Spleen (tissue), 11 donors: ENCODE measurements at regions not wholly inside any gene's neighbourhood (a gene's known extent, or its start where the extent isn't known, plus 50 kb on each side); places are given as distances from the start of the nearest gene placed in this dataset.
A peak's percentile ranks its signal among the peaks of the same experiment; 100 is the strongest.

Experiments
- DNase-seq: peaks from one replicate; pipeline ENCODE4 v3.0.0-alpha.2; 2020
- H3K27ac ChIP-seq, 8 donors: fragments of 200-600 bp; sonication (generic) in 7 of 8; 1 replicate in 4 of 8; 2 replicates in 4 of 8; pipeline versions ENCODE4 v1.5.0 to v1.8.0; 2016 to 2021; ENCODE audit warnings: inconsistent platforms in 4 of 8, mild to moderate bottlenecking in 4 of 8, moderate library complexity in 1 of 8
- H3K27me3 ChIP-seq, 7 donors: fragments of 200-600 bp; sonication (generic) in 6 of 7; replicated peaks in 1 of 7; 1 replicate in 4 of 7; 2 replicates in 3 of 7; pipeline versions ENCODE4 v1.5.0 to v1.8.0; 2016 to 2021; ENCODE audit warnings: inconsistent platforms in 3 of 7, mild to moderate bottlenecking in 1 of 7
- H3K36me3 ChIP-seq, 6 donors: fragments of 200-600 bp; sonication (generic) in 5 of 6; 1 replicate in 4 of 6; 2 replicates in 2 of 6; pipeline versions ENCODE4 v1.5.0 to v1.8.0; 2016 to 2021; ENCODE audit warnings: inconsistent platforms in 2 of 6
- H3K4me1 ChIP-seq, 6 donors: fragments of 200-600 bp; sonication (generic) in 5 of 6; 1 replicate in 3 of 6; 2 replicates in 3 of 6; pipeline versions ENCODE4 v1.5.0 to v1.8.0; 2016 to 2021; ENCODE audit warnings: inconsistent platforms in 3 of 6
- H3K4me3 ChIP-seq, 8 donors: fragments of 200-600 bp; sonication (generic) in 7 of 8; 1 replicate in 4 of 8; 2 replicates in 4 of 8; pipeline versions ENCODE4 v1.5.0 to v1.8.0; 2016 to 2021; ENCODE audit warnings: inconsistent platforms in 4 of 8, mild to moderate bottlenecking in 4 of 8, moderate library complexity in 2 of 8
- H3K9me3 ChIP-seq, 8 donors: fragments of 200-600 bp; sonication (generic) in 7 of 8; 1 replicate in 4 of 8; 2 replicates in 4 of 8; pipeline versions ENCODE4 v1.5.0 to v1.8.0; 2016 to 2021; ENCODE audit warnings: inconsistent platforms in 4 of 8
- CTCF ChIP-seq, 11 experiments: fragments of 200-600 bp in 7 of 11; fragments of 450-650 bp in 4 of 11; sonication (generic) in 4 of 11; IDR thresholded peaks in 8 of 11; conservative IDR thresholded peaks in 3 of 11; 1 replicate in 7 of 11; 2 replicates in 4 of 11; pipeline versions ENCODE4 v1.4.0 to v1.8.0; 2016 to 2021; ENCODE audit warnings: antibody characterized with exemption in 11 of 11, inconsistent platforms in 4 of 11, mild to moderate bottlenecking in 1 of 11
- POLR2A ChIP-seq, 3 donors: fragments of 450-650 bp; IDR thresholded peaks; one replicate each; pipeline ENCODE4 v1.5.1; 2017; ENCODE audit warnings: antibody characterized with exemption in 3 of 3, mild to moderate bottlenecking in 1 of 3
- POLR2AphosphoS5 ChIP-seq, 3 donors: sonication (generic); formaldehyde crosslinking; IDR thresholded peaks; one replicate each; pipeline ENCODE4 v1.5.1; 2017; ENCODE audit warnings: antibody characterized with exemption in 3 of 3
- WGBS, 5 donors: extraction: QIAGEN DNeasy Blood & Tissue Kit in 3 of 5; methylation state at CpG; one replicate each; pipeline versions ENCODE4 v1.1.5 to v1.1.7; 2013 to 2018; 5-methylcytosine and 5-hydroxymethylcytosine counted together
- intact Hi-C: fragments of 100-400 bp; cut with DNase I; formaldehyde crosslinking; loops from one replicate; pipeline ENCODE4 v1.15.0; 2023; ENCODE audit warnings: low total_unique reads
- donor health status: healthy with polysubstance abuse.
- donor health status: DM: no; HTN: no; CAD: no; lungs with moderate emphysema.
- donor health status: DM: no; HTN: no; CAD: no.
- donor health status: Bipolar disorder and iron deficiency.
- donor health status: healthy.
- donor health status: DM: no; HTN: no; CAD: no.
- donor health status: DM: yes; HTN: yes; CAD: no.

DNA sequence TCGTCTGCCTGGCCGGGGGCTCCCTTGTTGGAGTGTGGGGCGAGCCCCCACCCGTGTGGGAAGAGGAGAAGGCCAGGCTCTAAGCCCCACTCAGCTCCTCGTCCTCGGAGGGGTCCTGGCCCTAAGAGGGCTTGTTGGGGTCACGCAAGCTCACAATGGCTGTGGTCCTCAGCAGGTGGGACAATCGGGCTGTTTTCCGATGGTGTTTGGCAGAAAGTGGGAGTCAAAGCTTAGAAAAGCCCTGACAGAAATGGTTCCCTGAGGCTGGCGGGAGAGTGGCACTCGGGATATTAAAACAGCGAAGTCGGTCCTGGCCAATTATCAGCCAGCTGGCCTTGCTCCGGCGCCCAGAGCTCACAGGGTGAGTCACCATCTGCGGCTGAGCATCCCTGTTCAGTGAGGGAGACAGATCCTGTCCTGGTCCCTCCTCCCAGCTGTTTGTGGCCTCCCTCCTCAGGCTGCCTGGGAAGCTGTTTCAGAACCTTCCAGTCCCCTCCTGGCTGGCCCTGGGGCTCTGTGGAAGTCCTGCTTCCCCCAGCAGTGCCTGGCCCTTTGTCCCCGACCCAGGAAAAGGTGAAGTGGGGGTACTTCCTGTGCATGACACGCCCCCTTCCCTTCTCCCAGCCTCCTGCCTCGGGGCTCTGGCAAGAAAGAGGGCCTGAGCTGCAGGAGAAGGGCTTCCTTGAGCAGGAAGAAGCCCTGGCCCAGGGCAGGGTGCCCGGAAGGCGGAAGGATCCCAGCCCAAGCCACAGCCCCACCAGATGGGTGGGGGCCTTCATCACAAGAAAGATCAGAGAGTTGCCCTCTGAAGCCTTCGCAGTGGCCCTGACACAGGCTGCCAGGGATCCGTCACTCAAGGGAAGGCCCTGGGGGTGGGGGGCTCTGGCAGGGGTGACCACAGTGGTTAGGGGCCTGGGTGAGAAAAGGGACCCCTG, 53.6 kb upstream of the BHLHE23 start:
- no peak overlapping the region for H3K4me3 ChIP-seq
- peak; percentile 58 for DNase-seq

GRCh38 chr20:63059684-63060056, 52.9 kb upstream of the BHLHE23 start:
- peaks cover 0 to 10% (median 7%) of the 10 kb centered on the region in 6 donors for H3K4me1 ChIP-seq
- TF ChIP-seq CTCF (IDR thresholded peaks at IDR 0.05 in 8 of 11, conservative IDR thresholded peaks at IDR 0.05 in 3 of 11) (no peak), POLR2AphosphoS5 (IDR thresholded peaks at IDR 0.05) (no peak), POLR2A (IDR thresholded peaks at IDR 0.05) (no peak)
- H3K36me3 ChIP-seq = no peaks in the 10 kb centered on the region
- intact Hi-C loops = no loop called here
- no peaks in the 10 kb centered on the region for H3K9me3 ChIP-seq
- no peak for DNase-seq
- H3K4me3 ChIP-seq = no peak overlapping the region
- H3K27ac ChIP-seq = no peak overlapping the region
- WGBS, 5 donors = 86 to 88% (median 88%) methylated on average over 16 to 17 of the region's 17 CpGs
- H3K27me3 ChIP-seq = peaks cover 0 to 74% (median 47%) of the 10 kb centered on the region in 7 donors

More for the DNA sequence above, 53.6 kb upstream of the BHLHE23 start:
- Histone ChIP-seq H3K9me3 (no peaks in the 10 kb centered on the region), H3K36me3 (no peaks in the 10 kb centered on the region), H3K4me1 (peaks cover 0 to 10% (median 7%) of the 10 kb centered on the region in 6 donors), H3K27me3 (peaks cover 0 to 74% (median 54%) of the 10 kb centered on the region in 7 donors), H3K27ac (no peak overlapping the region)
- 51 to 77% (median 64%) methylated on average over 18 to 23 of the region's 23 CpGs for WGBS, 5 donors
- intact Hi-C loops = no loop called here
- no peak for TF ChIP-seq POLR2AphosphoS5 (IDR thresholded peaks at IDR 0.05)

- Histone ChIP-seq H3K9me3 (no peaks in the 10 kb centered on the region), H3K4me3 (no peak overlapping the region), H3K27me3 (peaks cover 0 to 74% (median 39%) of the 10 kb centered on the region in 7 donors), H3K27ac (no peak overlapping the region), H3K4me1 (peaks cover 0 to 10% (median 7%) of the 10 kb centered on the region in 6 donors), H3K36me3 (no peaks in the 10 kb centered on the region)
- intact Hi-C loops = no loop called here
- WGBS, 5 donors = 73 to 81% (median 75%) methylated on average over 8 to 12 of the region's 12 CpGs
- TF ChIP-seq POLR2AphosphoS5 (IDR thresholded peaks at IDR 0.05) = no peak
- TF ChIP-seq POLR2A (IDR thresholded peaks at IDR 0.05) = no peak
- no peak for TF ChIP-seq CTCF (IDR thresholded peaks at IDR 0.05 in 8 of 11, conservative IDR thresholded peaks at IDR 0.05 in 3 of 11)
- peak; percentile 58 for DNase-seq
These were observed 52.1 kb upstream of the BHLHE23 start for GRCh38 chr20:63058696-63059335.

- H3K36me3 ChIP-seq = no peaks in the 10 kb centered on the region
- TF ChIP-seq CTCF (IDR thresholded peaks at IDR 0.05 in 8 of 11, conservative IDR thresholded peaks at IDR 0.05 in 3 of 11) (no peak), POLR2AphosphoS5 (IDR thresholded peaks at IDR 0.05) (no peak), POLR2A (IDR thresholded peaks at IDR 0.05) (no peak)
- peaks cover 0 to 10% (median 7%) of the 10 kb centered on the region in 6 donors for H3K4me1 ChIP-seq
- DNase-seq = no peak
- WGBS, 5 donors = 66 to 87% (median 75%) methylated on average over 3 of the region's 3 CpGs
- no peak overlapping the region for H3K4me3 ChIP-seq
- intact Hi-C loops = no loop called here
- no peak overlapping the region for H3K27ac ChIP-seq
- peaks cover 0 to 80% (median 36%) of the 10 kb centered on the region in 7 donors for H3K27me3 ChIP-seq
- no peaks in the 10 kb centered on the region for H3K9me3 ChIP-seq
These were observed 50.7 kb upstream of the BHLHE23 start for GRCh38 chr20:63057171-63058117.
